ENCODE measurements at regions not wholly inside any gene's neighbourhood (a gene's known extent, or its start where the extent isn't known, plus 50 kb on each side); places are given as distances from the start of the nearest gene placed in this dataset.

GRCh38 chr4:89574176-89574575 is 262.8 kb downstream of the SNCA start:
- Histone ChIP-seq H3K27ac (no peak overlapping the region), H3K9me3 (no peaks in the 10 kb centered on the region), H3K27me3 (replicated peaks; ENCODE audit: insufficient read depth) (no peaks in the 10 kb centered on the region), H3K4me3 (no peak overlapping the region), H3K4me1 (replicated peaks) (no peaks in the 10 kb centered on the region), H3K36me3 (no peaks in the 10 kb centered on the region)
- whole genome bisulfite sequencing = 98% methylated on average over 1 of the region's 1 CpG
- no peak for DNase-seq (ENCODE audit: low spot score)
- intact Hi-C loops (cut with DNase I) = no loop called here
- no peak for TF ChIP-seq POLR2A (IDR thresholded peaks at IDR 0.05)

GRCh38 chr4:89573656-89574055 is 263.3 kb downstream of the SNCA start:
- no peaks in the 10 kb centered on the region for H3K27me3 ChIP-seq (replicated peaks; ENCODE audit: insufficient read depth)
- H3K36me3 ChIP-seq = no peaks in the 10 kb centered on the region
- no peak overlapping the region for H3K27ac ChIP-seq
- 70% methylated on average over 1 of the region's 1 CpG for WGBS
- no peak overlapping the region for H3K4me3 ChIP-seq
- DNase-seq (ENCODE audit: low spot score) = no peak
- TF ChIP-seq POLR2A (IDR thresholded peaks at IDR 0.05) (no peak), POLR2AphosphoS5 (IDR thresholded peaks at IDR 0.05) (no peak)
- H3K4me1 ChIP-seq (replicated peaks) = no peaks in the 10 kb centered on the region
- H3K9me3 ChIP-seq = no peaks in the 10 kb centered on the region
- intact Hi-C loops (cut with DNase I) = no loop called here

GRCh38 chr4:89572224-89572858 is 264.6 kb downstream of the SNCA start:
- Histone ChIP-seq H3K4me3 (no peak overlapping the region), H3K27ac (no peak overlapping the region), H3K27me3 (replicated peaks; ENCODE audit: insufficient read depth) (no peaks in the 10 kb centered on the region), H3K36me3 (no peaks in the 10 kb centered on the region), H3K9me3 (no peaks in the 10 kb centered on the region), H3K4me1 (replicated peaks) (no peaks in the 10 kb centered on the region)
- intact Hi-C loops (cut with DNase I) = no loop called here
- TF ChIP-seq POLR2A (IDR thresholded peaks at IDR 0.05) = no peak
- 32% methylated on average over 2 of the region's 2 CpGs for WGBS
- DNase-seq (ENCODE audit: low spot score) = no peak

- no peak for DNase-seq (ENCODE audit: low spot score)
- Histone ChIP-seq H3K9me3 (no peaks in the 10 kb centered on the region), H3K36me3 (no peaks in the 10 kb centered on the region), H3K27me3 (replicated peaks; ENCODE audit: insufficient read depth) (no peaks in the 10 kb centered on the region), H3K4me3 (no peak overlapping the region), H3K4me1 (replicated peaks) (no peaks in the 10 kb centered on the region), H3K27ac (no peak overlapping the region)
- WGBS = 72% methylated on average over 1 of the region's 1 CpG
- TF ChIP-seq POLR2AphosphoS5 (IDR thresholded peaks at IDR 0.05) (no peak), POLR2A (IDR thresholded peaks at IDR 0.05) (no peak), CTCF (IDR thresholded peaks at IDR 0.05) (no peak)
- intact Hi-C loops (cut with DNase I) = no loop called here
Measured at GRCh38 chr4:89570931-89571330, 263.3 kb upstream of the GPRIN3 start.

- H3K4me1 ChIP-seq (replicated peaks) = no peaks in the 10 kb centered on the region
- TF ChIP-seq CTCF (IDR thresholded peaks at IDR 0.05) (no peak), POLR2A (IDR thresholded peaks at IDR 0.05) (no peak), POLR2AphosphoS5 (IDR thresholded peaks at IDR 0.05) (no peak)
- 84% methylated on average over 7 of the region's 7 CpGs for WGBS
- H3K27me3 ChIP-seq (replicated peaks; ENCODE audit: insufficient read depth) = no peaks in the 10 kb centered on the region
- H3K9me3 ChIP-seq = no peaks in the 10 kb centered on the region
- intact Hi-C loops (cut with DNase I) = no loop called here
- no peak for DNase-seq (ENCODE audit: low spot score)
- no peaks in the 10 kb centered on the region for H3K36me3 ChIP-seq
- H3K27ac ChIP-seq = no peak overlapping the region
- H3K4me3 ChIP-seq = no peak overlapping the region
Measured at GRCh38 chr4:89567936-89568335, 260.3 kb upstream of the GPRIN3 start.

GRCh38 chr4:89563431-89563830 is 255.8 kb upstream of the GPRIN3 start:
- Histone ChIP-seq H3K36me3 (no peaks in the 10 kb centered on the region), H3K9me3 (no peaks in the 10 kb centered on the region), H3K27ac (no peak overlapping the region), H3K27me3 (replicated peaks; ENCODE audit: insufficient read depth) (no peaks in the 10 kb centered on the region), H3K4me3 (no peak overlapping the region), H3K4me1 (replicated peaks) (no peaks in the 10 kb centered on the region)
- whole genome bisulfite sequencing = 56% methylated on average over 2 of the region's 2 CpGs
- intact Hi-C loops (cut with DNase I) = no loop called here
- TF ChIP-seq POLR2AphosphoS5 (IDR thresholded peaks at IDR 0.05) (no peak), POLR2A (IDR thresholded peaks at IDR 0.05) (no peak), CTCF (IDR thresholded peaks at IDR 0.05) (no peak)
- no peak for DNase-seq (ENCODE audit: low spot score)

Data from prostate gland (tissue), 2 donors.